Mesodermal cell (in vitro differentiated cells): ENCODE measurements at regions not wholly inside any gene's neighbourhood (a gene's known extent, or its start where the extent isn't known, plus 50 kb on each side); places are given as distances from the start of the nearest gene placed in this dataset.
"Not testable (repeated sequence)": the region's sequence is repeated elsewhere in the genome, so short reads cannot be mapped to it uniquely, and the experiment has no call there.

ENCODE experiments used
- H3K27ac ChIP-seq: 2 replicates; pipeline ENCODE4 v1.7.0; 2013; ENCODE audit warnings: mild to moderate bottlenecking, low read depth, low read length, moderate library complexity; ENCODE audit not compliant: severe bottlenecking
- H3K36me3 ChIP-seq: 2 replicates; pipeline ENCODE4 v1.7.1; 2013; ENCODE audit warnings: mild to moderate bottlenecking, low read length, moderate library complexity; ENCODE audit not compliant: control insufficient read depth, insufficient read depth
- H3K4me1 ChIP-seq: one replicate; pipeline ENCODE4 v1.7.1; 2013; ENCODE audit warnings: mild to moderate bottlenecking, low read length; ENCODE audit not compliant: insufficient read depth, control insufficient read depth, poor library complexity, severe bottlenecking
- H3K4me3 ChIP-seq: 2 replicates; pipeline ENCODE4 v1.7.0; 2013; ENCODE audit warnings: low read length, control low read depth, mild to moderate bottlenecking; ENCODE audit not compliant: insufficient read depth, poor library complexity, severe bottlenecking; ENCODE audit errors: extremely low read depth
- H3K9me3 ChIP-seq: 2 replicates; pipeline ENCODE4 v1.7.1; 2013; ENCODE audit warnings: mild to moderate bottlenecking, low read length, moderate library complexity; ENCODE audit not compliant: control insufficient read depth
- WGBS, 2 experiments: methylation state at CpG; one replicate each; pipeline ENCODE4 v1.1.5; 2013; ENCODE audit warnings: missing lambda C conversion rate in 2 of 2; ENCODE audit not compliant: insufficient coverage in 2 of 2; 5-methylcytosine and 5-hydroxymethylcytosine counted together

- H3K27ac ChIP-seq, H3K4me3 ChIP-seq, H3K36me3 ChIP-seq, H3K4me1 ChIP-seq, H3K9me3 ChIP-seq: not testable (repeated sequence)
- WGBS, 2 experiments: 85% methylated on average over 14 of the region's 16 CpGs
These were observed 196.8 kb downstream of the BANP start for GRCh38 chr16:88148078-88148477.

- not testable (repeated sequence) for H3K4me3 ChIP-seq, H3K27ac ChIP-seq, H3K4me1 ChIP-seq, H3K9me3 ChIP-seq, H3K36me3 ChIP-seq
- 94 to 96% methylated on average over 6 to 11 of the region's 11 CpGs for WGBS, 2 experiments
These were observed 197.4 kb downstream of the BANP start for GRCh38 chr16:88148682-88149081.

- H3K9me3 ChIP-seq, H3K27ac ChIP-seq, H3K4me3 ChIP-seq, H3K36me3 ChIP-seq, H3K4me1 ChIP-seq: not testable (repeated sequence)
- 90 to 100% methylated on average over 4 of the region's 14 CpGs for WGBS, 2 experiments
These were observed 197.9 kb downstream of the BANP start for GRCh38 chr16:88149158-88149603.

- H3K9me3 ChIP-seq, H3K4me1 ChIP-seq, H3K4me3 ChIP-seq, H3K36me3 ChIP-seq, H3K27ac ChIP-seq: not testable (repeated sequence)
- 88 to 93% methylated on average over 3 of the region's 3 CpGs for WGBS, 2 experiments
These were observed 198.4 kb downstream of the BANP start for GRCh38 chr16:88149663-88150062.

GRCh38 chr16:88150456-88151128 is 199.4 kb downstream of the BANP start:
- not testable (repeated sequence) for H3K9me3 ChIP-seq, H3K36me3 ChIP-seq, H3K4me1 ChIP-seq, H3K4me3 ChIP-seq, H3K27ac ChIP-seq
- WGBS, 2 experiments: 93 to 95% methylated on average over 13 to 25 of the region's 27 CpGs

DNA sequence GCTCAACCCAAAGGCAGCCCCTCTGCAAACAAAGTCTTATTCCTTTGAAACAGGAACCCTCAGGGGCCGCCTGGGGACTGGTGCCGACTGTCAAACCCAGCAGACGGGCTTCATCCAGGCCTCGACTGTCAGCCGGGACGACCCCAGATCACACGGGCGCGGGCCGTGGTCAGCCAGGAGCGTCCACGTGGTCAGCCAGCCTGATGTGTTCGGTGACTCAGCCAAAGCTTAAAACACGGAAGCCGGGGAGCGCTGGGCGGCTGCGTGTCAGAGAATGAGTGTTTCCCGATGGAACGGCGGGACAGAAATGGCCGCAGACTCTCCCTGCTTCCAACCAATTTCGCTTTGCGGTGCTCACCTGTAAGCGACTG is 199.9 kb downstream of the BANP start:
- H3K4me1 ChIP-seq, H3K4me3 ChIP-seq, H3K36me3 ChIP-seq, H3K9me3 ChIP-seq, H3K27ac ChIP-seq: not testable (repeated sequence)
- WGBS, 2 experiments: 92 to 96% methylated on average over 16 to 24 of the region's 25 CpGs

DNA sequence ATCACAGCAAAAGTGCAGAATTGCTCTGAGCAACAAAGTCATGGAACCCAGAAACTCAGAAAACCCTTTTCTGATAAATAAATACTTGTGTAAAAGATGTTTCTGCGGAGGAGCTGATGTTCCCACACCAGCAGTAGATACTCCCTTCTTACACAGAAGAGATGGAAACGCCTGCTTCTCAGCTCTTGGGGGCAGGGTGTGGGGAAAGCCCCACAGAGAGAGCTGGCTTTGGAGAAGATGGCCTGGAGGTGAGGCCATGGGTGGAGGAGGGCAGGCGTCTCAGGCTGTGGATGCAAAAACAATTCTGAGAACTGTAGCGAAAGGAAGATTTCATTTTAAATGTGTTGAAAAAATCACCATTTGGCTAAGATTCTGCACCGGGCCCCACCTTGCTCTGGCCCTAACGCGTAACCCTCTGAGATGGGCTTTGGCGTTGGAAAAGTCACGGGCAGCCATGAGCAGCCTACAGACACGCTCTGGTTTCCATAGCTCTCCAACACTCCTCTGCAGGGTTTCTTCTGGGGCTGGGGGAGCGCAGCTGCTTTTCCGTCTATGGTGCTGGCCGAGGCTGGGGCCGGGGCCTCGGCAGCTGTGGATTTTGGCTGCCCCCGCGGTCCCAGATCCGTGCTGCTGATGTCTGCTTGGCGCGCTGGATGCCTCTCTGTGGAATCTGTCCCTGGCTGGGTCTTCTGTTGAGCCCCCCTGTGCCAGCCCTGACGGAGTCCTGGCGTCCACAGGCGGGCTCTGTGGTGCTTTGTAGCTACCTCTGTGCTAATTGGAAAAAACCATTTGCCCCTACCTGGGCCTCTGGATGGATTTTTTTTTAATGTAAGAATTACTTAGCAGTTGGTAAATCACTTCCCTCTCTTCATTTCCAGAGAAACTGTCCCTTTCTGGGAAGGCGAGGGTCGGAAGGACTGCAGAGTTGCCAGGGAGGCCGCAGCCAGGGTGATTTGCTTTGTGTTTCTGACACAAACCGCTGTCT is 200.9 kb downstream of the BANP start:
- H3K27ac ChIP-seq: not testable (repeated sequence)

DNA sequence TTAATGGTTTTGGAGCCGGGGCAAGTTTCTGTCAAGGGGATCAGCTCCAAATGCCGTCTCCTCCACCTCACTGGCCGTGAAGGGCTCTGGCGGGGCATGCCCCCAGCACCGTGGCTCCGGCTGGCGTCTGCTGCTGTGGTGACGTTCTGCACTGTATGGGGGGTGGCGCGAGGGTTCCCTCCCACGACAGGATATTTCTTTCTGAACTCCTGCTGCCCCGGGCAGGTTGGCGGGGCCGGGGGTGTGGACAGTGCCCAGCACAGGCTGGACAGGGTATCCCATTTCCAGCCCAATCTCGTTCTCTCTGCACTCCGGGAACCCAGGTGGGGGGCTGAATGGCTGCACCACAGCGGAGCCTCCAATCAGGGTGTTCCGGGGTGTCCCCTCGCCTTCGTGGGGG is 201.6 kb downstream of the BANP start:
- not testable (repeated sequence) for H3K27ac ChIP-seq, H3K36me3 ChIP-seq, H3K4me3 ChIP-seq, H3K9me3 ChIP-seq, H3K4me1 ChIP-seq
- 90 to 93% methylated on average over 10 of the region's 20 CpGs for WGBS, 2 experiments

More for the DNA sequence above, 200.9 kb downstream of the BANP start:
- not testable (repeated sequence) for H3K9me3 ChIP-seq, H3K36me3 ChIP-seq, H3K4me3 ChIP-seq, H3K4me1 ChIP-seq
- WGBS, 2 experiments: 93% methylated on average over 12 to 19 of the region's 27 CpGs

GRCh38 chr16:88153516-88153915 is 202.3 kb downstream of the BANP start:
- H3K36me3 ChIP-seq, H3K9me3 ChIP-seq, H3K27ac ChIP-seq, H3K4me3 ChIP-seq, H3K4me1 ChIP-seq: not testable (repeated sequence)
- 87 to 88% methylated on average over 5 to 7 of the region's 12 CpGs for WGBS, 2 experiments

GRCh38 chr16:88154886-88155285 is 203.7 kb downstream of the BANP start:
- H3K4me3 ChIP-seq, H3K9me3 ChIP-seq, H3K27ac ChIP-seq, H3K36me3 ChIP-seq, H3K4me1 ChIP-seq: not testable (repeated sequence)
- 87 to 96% methylated on average over 5 to 7 of the region's 8 CpGs for WGBS, 2 experiments

GRCh38 chr16:88155681-88156080 is 204.4 kb downstream of the BANP start:
- H3K27ac ChIP-seq, H3K4me1 ChIP-seq, H3K36me3 ChIP-seq, H3K4me3 ChIP-seq, H3K9me3 ChIP-seq: not testable (repeated sequence)
- 79 to 100% methylated on average over 2 of the region's 10 CpGs for WGBS, 2 experiments
